ENCODE measurements at regions not wholly inside any gene's neighbourhood (a gene's known extent, or its start where the extent isn't known, plus 50 kb on each side); places are given as distances from the start of the nearest gene placed in this dataset.
"Not testable (repeated sequence)": the region's sequence is repeated elsewhere in the genome, so short reads cannot be mapped to it uniquely, and the experiment has no call there.

GRCh38 chr12:59059088-59059935 lies 139.0 kb upstream of the LRIG3 start:
- Histone ChIP-seq H3K27me3 (ENCODE audit: control insufficient read depth in 1 of 2, insufficient read depth in 2 of 2, low read length in 2 of 2) (no peaks in the 10 kb centered on the region), H3K9ac (ENCODE audit: low read length) (no peak overlapping the region), H3K36me3 (ENCODE audit: insufficient read depth, low read length) (no peaks in the 10 kb centered on the region), H3K4me3 (ENCODE audit: low read depth in 1 of 2, low read length in 2 of 2) (no peak overlapping the region), H3K9me3 (ENCODE audit: low read length) (no peaks in the 10 kb centered on the region), H3K4me1 (ENCODE audit: insufficient read depth, low read length) (no peaks in the 10 kb centered on the region), H3K27ac (ENCODE audit: low read depth, low read length) (no peak overlapping the region)

DNA sequence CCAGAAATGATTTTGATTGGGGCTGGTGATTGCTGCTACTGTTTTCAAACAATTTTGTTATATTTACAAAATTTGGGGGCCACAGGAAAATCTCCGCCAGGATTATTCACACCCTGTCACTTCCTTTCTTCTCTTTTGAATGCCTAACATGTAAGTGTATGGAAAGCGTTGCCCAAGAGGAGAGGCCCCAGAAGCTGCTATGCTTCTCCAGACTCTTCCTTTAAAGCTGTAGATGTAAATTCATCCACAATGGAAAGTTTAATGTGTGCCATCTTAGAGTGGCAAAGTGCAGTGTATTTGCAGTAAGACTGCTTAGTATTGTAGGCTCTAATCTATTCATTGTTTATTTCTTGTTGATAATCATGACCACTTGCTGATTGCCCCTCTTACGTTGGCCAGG lies 136.7 kb upstream of the LRIG3 start:
- no peak overlapping the region for H3K27ac ChIP-seq (ENCODE audit: low read depth, low read length)
- no peaks in the 10 kb centered on the region for H3K4me1 ChIP-seq (ENCODE audit: insufficient read depth, low read length)
- H3K4me3 ChIP-seq (ENCODE audit: low read depth in 1 of 2, low read length in 2 of 2): no peak overlapping the region
- no peaks in the 10 kb centered on the region for H3K27me3 ChIP-seq (ENCODE audit: control insufficient read depth in 1 of 2, insufficient read depth in 2 of 2, low read length in 2 of 2)
- no peak overlapping the region for H3K9ac ChIP-seq (ENCODE audit: low read length)
- H3K9me3 ChIP-seq (ENCODE audit: low read length): no peaks in the 10 kb centered on the region
- H3K36me3 ChIP-seq (ENCODE audit: insufficient read depth, low read length): no peaks in the 10 kb centered on the region

- Histone ChIP-seq H3K27ac (ENCODE audit: low read depth, low read length) (no peak overlapping the region), H3K27me3 (ENCODE audit: control insufficient read depth in 1 of 2, insufficient read depth in 2 of 2, low read length in 2 of 2) (no peaks in the 10 kb centered on the region), H3K36me3 (ENCODE audit: insufficient read depth, low read length) (no peaks in the 10 kb centered on the region), H3K4me1 (ENCODE audit: insufficient read depth, low read length) (no peaks in the 10 kb centered on the region), H3K9ac (ENCODE audit: low read length) (no peak overlapping the region), H3K9me3 (ENCODE audit: low read length) (no peaks in the 10 kb centered on the region), H3K4me3 (ENCODE audit: low read depth in 1 of 2, low read length in 2 of 2) (no peak overlapping the region)
These were observed 135.0 kb upstream of the LRIG3 start for GRCh38 chr12:59055204-59055860.

- not testable (repeated sequence) for H3K36me3 ChIP-seq (ENCODE audit: insufficient read depth, low read length); H3K4me3 ChIP-seq (ENCODE audit: low read depth in 1 of 2, low read length in 2 of 2); H3K9me3 ChIP-seq (ENCODE audit: low read length); H3K27me3 ChIP-seq (ENCODE audit: control insufficient read depth in 1 of 2, insufficient read depth in 2 of 2, low read length in 2 of 2); H3K4me1 ChIP-seq (ENCODE audit: insufficient read depth, low read length); H3K27ac ChIP-seq (ENCODE audit: low read depth, low read length); H3K9ac ChIP-seq (ENCODE audit: low read length)
These were observed 133.1 kb upstream of the LRIG3 start for GRCh38 chr12:59053266-59053899.

DNA sequence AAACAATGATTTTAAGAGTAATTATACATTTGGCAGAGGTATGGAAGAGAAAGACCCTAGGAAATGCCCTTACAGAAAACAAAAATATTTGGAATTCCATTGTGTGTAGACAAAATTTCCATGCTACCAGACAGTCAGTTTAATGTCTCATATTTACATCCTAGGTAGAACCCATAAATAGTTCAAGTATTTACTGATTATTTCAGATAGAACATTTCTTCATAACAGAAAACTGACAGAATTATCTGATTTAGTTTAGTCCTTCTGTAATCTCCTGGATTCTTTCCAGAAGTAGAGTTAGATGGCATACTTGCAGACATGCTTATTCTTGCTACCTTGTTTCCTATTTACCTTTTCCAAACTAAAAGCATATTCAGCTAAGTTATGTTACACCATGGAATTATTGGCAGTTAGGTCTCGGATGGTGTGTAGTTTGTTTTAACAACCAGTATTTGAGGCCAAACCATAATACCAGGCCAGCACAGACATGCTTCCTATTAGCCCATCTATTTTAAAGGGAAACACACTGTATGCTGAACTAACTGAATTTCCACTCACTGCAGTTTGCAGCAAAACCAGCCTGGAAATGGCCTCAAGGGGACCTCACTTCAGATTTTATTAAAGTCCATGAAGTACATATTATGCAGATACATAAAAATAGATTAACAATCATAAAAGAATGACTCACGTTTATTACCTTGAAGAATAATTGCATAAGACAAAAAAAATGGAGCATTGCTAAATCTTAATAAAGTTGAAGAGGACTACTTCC lies 126.6 kb upstream of the LRIG3 start:
- no peaks in the 10 kb centered on the region for H3K27me3 ChIP-seq (ENCODE audit: control insufficient read depth in 1 of 2, insufficient read depth in 2 of 2, low read length in 2 of 2)
- H3K27ac ChIP-seq (ENCODE audit: low read depth, low read length): no peak overlapping the region

DNA sequence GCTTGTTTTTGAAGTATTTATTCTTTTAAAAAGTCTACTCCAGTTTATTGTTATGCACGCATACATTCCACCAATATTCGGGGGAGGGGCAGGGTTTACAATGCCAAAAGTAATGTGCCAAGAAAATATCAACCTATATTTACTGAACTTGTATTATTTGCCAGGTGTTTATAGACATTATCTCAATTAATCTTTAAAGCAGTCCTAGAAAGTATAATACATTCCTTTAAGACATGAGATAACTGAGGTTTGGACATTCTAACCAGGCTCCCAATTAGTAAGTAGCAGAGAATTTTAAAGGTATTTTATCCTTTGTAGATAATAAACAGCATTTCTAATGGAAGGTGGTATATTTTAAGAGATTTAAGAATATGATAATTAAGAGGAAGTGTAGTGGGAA lies 124.5 kb upstream of the LRIG3 start:
- no peaks in the 10 kb centered on the region for H3K27me3 ChIP-seq (ENCODE audit: control insufficient read depth in 1 of 2, insufficient read depth in 2 of 2, low read length in 2 of 2)

More for the DNA sequence above, 126.6 kb upstream of the LRIG3 start:
- H3K9me3 ChIP-seq (ENCODE audit: low read length): no peaks in the 10 kb centered on the region
- H3K36me3 ChIP-seq (ENCODE audit: insufficient read depth, low read length): no peaks in the 10 kb centered on the region
- H3K4me3 ChIP-seq (ENCODE audit: low read depth in 1 of 2, low read length in 2 of 2): no peak overlapping the region
- peaks cover 2% of the 10 kb centered on the region for H3K4me1 ChIP-seq (ENCODE audit: insufficient read depth, low read length)
- no peak overlapping the region for H3K9ac ChIP-seq (ENCODE audit: low read length)

DNA sequence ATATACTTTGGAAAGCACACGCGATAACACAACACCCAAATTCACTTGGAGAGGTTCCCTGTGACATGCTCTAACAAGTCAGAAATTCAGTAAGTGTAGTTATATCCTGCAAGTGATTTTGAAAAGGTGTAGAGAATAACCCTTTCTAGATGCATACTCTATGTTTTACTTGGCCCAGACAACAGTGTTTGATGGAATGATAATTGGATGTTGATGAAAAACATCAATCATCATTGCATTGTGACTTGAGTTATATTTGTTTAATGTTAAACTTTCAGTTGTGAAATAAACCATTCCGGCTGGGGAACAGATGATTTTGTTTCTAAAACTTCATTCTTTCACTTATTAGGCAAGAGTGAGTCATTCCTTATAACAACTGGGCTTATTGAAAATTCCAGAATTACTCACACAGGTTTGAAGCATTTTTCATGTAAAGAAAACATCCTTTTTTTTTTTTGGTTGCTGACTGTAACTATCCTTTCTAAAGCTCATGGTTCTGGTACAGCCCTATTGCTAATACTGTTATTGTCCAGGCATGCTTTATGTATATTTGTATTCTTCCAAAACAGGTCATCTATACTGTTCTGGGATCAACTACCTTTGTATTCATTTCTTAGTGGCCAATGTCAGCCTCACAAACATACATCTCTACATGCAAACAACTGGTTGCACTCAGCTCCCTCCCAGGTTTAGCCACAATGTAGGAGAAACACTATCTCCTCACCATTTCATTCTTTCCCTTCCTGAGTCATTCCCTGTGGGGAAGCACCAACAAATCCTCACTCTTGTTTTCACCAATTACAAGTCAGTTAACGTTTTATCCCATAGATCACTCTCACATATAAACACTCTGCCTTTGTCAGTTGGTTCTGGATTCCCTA lies 121.2 kb upstream of the LRIG3 start:
- Histone ChIP-seq H3K36me3 (ENCODE audit: insufficient read depth, low read length) (no peaks in the 10 kb centered on the region), H3K4me3 (ENCODE audit: low read depth in 1 of 2, low read length in 2 of 2) (no peak overlapping the region), H3K9ac (ENCODE audit: low read length) (no peak overlapping the region), H3K4me1 (ENCODE audit: insufficient read depth, low read length) (peaks cover 12% of the 10 kb centered on the region), H3K27me3 (ENCODE audit: control insufficient read depth in 1 of 2, insufficient read depth in 2 of 2, low read length in 2 of 2) (no peaks in the 10 kb centered on the region), H3K9me3 (ENCODE audit: low read length) (no peaks in the 10 kb centered on the region), H3K27ac (ENCODE audit: low read depth, low read length) (peak overlapping the region; percentile 17)

More for the DNA sequence above, 124.5 kb upstream of the LRIG3 start:
- Histone ChIP-seq H3K27ac (ENCODE audit: low read depth, low read length) (no peak overlapping the region), H3K4me1 (ENCODE audit: insufficient read depth, low read length) (peaks cover 12% of the 10 kb centered on the region), H3K9ac (ENCODE audit: low read length) (no peak overlapping the region), H3K4me3 (ENCODE audit: low read depth in 1 of 2, low read length in 2 of 2) (no peak overlapping the region), H3K36me3 (ENCODE audit: insufficient read depth, low read length) (no peaks in the 10 kb centered on the region), H3K9me3 (ENCODE audit: low read length) (no peaks in the 10 kb centered on the region)

DNA sequence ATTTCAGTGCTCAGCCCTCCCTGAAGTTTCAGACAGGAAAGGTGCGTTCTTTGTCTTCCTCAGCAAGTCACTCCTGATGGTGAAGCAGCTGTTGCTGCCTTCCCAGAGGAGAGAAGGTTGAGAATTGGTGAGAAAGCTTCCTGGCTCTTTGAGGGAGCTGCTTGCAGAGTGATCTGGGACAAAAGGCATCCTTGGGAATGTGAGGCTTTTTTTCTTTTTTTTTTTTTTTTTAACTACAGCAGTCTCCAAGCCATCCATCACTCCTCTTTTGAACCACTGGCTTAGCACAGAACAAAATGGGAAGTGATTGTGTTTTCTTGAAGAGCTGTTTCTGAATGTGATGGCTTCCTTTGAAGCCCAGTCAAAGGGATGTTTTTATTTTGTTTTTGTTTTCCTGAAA lies 120.4 kb upstream of the LRIG3 start:
- H3K27ac ChIP-seq (ENCODE audit: low read depth, low read length): peak overlapping the region; percentile 42

DNA sequence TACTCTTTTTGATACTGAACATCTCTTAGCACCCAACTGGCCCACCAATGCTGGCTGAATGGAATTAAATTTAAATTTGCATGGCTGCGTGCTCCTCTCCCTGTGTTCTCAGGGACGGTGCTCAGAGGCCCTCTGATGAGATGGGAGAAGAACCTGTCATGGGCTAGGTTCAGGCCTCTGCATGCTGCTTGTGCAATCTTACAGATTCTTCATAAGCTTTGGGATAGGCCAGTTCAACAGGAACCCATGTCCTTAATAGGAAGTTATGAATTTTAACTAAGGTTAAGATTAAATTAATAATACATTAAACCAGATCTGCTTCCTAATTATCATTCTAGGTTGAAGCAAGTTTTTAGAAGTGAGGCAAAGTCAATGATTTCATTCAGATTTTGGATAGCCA lies 119.7 kb upstream of the LRIG3 start:
- Histone ChIP-seq H3K27ac (ENCODE audit: low read depth, low read length) (peak overlapping the region; percentile 42), H3K27me3 (ENCODE audit: control insufficient read depth in 1 of 2, insufficient read depth in 2 of 2, low read length in 2 of 2) (no peaks in the 10 kb centered on the region), H3K36me3 (ENCODE audit: insufficient read depth, low read length) (no peaks in the 10 kb centered on the region), H3K4me1 (ENCODE audit: insufficient read depth, low read length) (peaks cover 12% of the 10 kb centered on the region), H3K9ac (ENCODE audit: low read length) (no peak overlapping the region), H3K4me3 (ENCODE audit: low read depth in 1 of 2, low read length in 2 of 2) (no peak overlapping the region), H3K9me3 (ENCODE audit: low read length) (no peaks in the 10 kb centered on the region)

More for the DNA sequence above, 120.4 kb upstream of the LRIG3 start:
- H3K4me1 ChIP-seq (ENCODE audit: insufficient read depth, low read length): peaks cover 12% of the 10 kb centered on the region
- H3K4me3 ChIP-seq (ENCODE audit: low read depth in 1 of 2, low read length in 2 of 2): no peak overlapping the region
- no peaks in the 10 kb centered on the region for H3K36me3 ChIP-seq (ENCODE audit: insufficient read depth, low read length)
- H3K27me3 ChIP-seq (ENCODE audit: control insufficient read depth in 1 of 2, insufficient read depth in 2 of 2, low read length in 2 of 2): no peaks in the 10 kb centered on the region
- no peaks in the 10 kb centered on the region for H3K9me3 ChIP-seq (ENCODE audit: low read length)
- H3K9ac ChIP-seq (ENCODE audit: low read length): no peak overlapping the region

- Histone ChIP-seq H3K27ac (ENCODE audit: low read depth, low read length) (no peak overlapping the region), H3K4me3 (ENCODE audit: low read depth in 1 of 2, low read length in 2 of 2) (no peak overlapping the region), H3K9ac (ENCODE audit: low read length) (no peak overlapping the region)
These were observed 118.7 kb upstream of the LRIG3 start for GRCh38 chr12:59039005-59039404.

More at GRCh38 chr12:59039005-59039404, 118.7 kb upstream of the LRIG3 start:
- peaks cover 12% of the 10 kb centered on the region for H3K4me1 ChIP-seq (ENCODE audit: insufficient read depth, low read length)
- no peaks in the 10 kb centered on the region for H3K36me3 ChIP-seq (ENCODE audit: insufficient read depth, low read length)
- no peaks in the 10 kb centered on the region for H3K9me3 ChIP-seq (ENCODE audit: low read length)
- H3K27me3 ChIP-seq (ENCODE audit: control insufficient read depth in 1 of 2, insufficient read depth in 2 of 2, low read length in 2 of 2): no peaks in the 10 kb centered on the region

Data from muscle layer of colon (tissue), 2 donors.